ENCODE measurements at regions not wholly inside any gene's neighbourhood (a gene's known extent, or its start where the extent isn't known, plus 50 kb on each side); places are given as distances from the start of the nearest gene placed in this dataset.

DNA sequence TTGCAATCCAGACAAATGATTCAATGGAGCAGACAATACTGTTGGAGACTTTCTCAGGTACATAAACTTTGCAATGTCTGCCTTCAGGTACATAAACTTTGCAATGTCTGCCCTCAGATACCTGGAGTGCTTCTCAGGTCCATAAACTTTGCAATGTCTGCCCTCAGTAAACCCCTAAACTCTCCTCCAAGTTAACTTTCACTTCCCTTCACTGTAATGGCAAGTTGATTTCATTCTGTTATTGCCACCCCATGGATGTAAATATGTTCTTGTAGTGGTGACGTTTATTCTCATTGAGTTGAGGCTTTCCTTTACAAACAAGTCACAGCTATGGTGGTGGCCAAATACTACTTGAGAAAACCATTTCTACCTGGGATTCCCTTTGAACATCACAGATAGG, 338.8 kb downstream of the EPM2A start:
- Mint-ChIP-seq H3K4me3 (ENCODE audit: unreplicated experiment) (no peak overlapping the region), H3K4me1 (ENCODE audit: low read depth, unreplicated experiment) (peaks cover 2% of the 10 kb centered on the region), H3K27me3 (ENCODE audit: unreplicated experiment) (no peaks in the 10 kb centered on the region), H3K36me3 (ENCODE audit: unreplicated experiment) (no peaks in the 10 kb centered on the region), H3K27ac (ENCODE audit: unreplicated experiment) (no peak overlapping the region), H3K9me3 (ENCODE audit: unreplicated experiment) (no peaks in the 10 kb centered on the region)
- no peak for DNase-seq
- TF ChIP-seq CTCF (IDR thresholded peaks at IDR 0.05; ENCODE audit: partially characterized antibody, unreplicated experiment): no peak

GRCh38 chr6:145400508-145400907, 334.8 kb downstream of the EPM2A start:
- no peak overlapping the region for H3K27ac Mint-ChIP-seq (ENCODE audit: unreplicated experiment)
- H3K4me1 Mint-ChIP-seq (ENCODE audit: low read depth, unreplicated experiment): peaks cover 2% of the 10 kb centered on the region
- H3K9me3 Mint-ChIP-seq (ENCODE audit: unreplicated experiment): no peaks in the 10 kb centered on the region

GRCh38 chr6:145405006-145405551, 330.2 kb downstream of the EPM2A start:
- Mint-ChIP-seq H3K9me3 (ENCODE audit: unreplicated experiment) (peaks cover 2% of the 10 kb centered on the region), H3K27me3 (ENCODE audit: unreplicated experiment) (no peaks in the 10 kb centered on the region), H3K4me1 (ENCODE audit: low read depth, unreplicated experiment) (peaks cover 18% of the 10 kb centered on the region), H3K4me3 (ENCODE audit: unreplicated experiment) (no peak overlapping the region), H3K27ac (ENCODE audit: unreplicated experiment) (no peak overlapping the region), H3K36me3 (ENCODE audit: unreplicated experiment) (no peaks in the 10 kb centered on the region)
- no peak for DNase-seq
- no peak for TF ChIP-seq CTCF (IDR thresholded peaks at IDR 0.05; ENCODE audit: partially characterized antibody, unreplicated experiment)

More at GRCh38 chr6:145400508-145400907, 334.8 kb downstream of the EPM2A start:
- H3K36me3 Mint-ChIP-seq (ENCODE audit: unreplicated experiment): no peaks in the 10 kb centered on the region
- TF ChIP-seq CTCF (IDR thresholded peaks at IDR 0.05; ENCODE audit: partially characterized antibody, unreplicated experiment): no peak
- H3K4me3 Mint-ChIP-seq (ENCODE audit: unreplicated experiment): no peak overlapping the region
- no peak for DNase-seq
- H3K27me3 Mint-ChIP-seq (ENCODE audit: unreplicated experiment): no peaks in the 10 kb centered on the region

- Mint-ChIP-seq H3K4me3 (ENCODE audit: unreplicated experiment) (no peak overlapping the region), H3K4me1 (ENCODE audit: low read depth, unreplicated experiment) (peaks cover 15% of the 10 kb centered on the region), H3K36me3 (ENCODE audit: unreplicated experiment) (no peaks in the 10 kb centered on the region), H3K9me3 (ENCODE audit: unreplicated experiment) (peaks cover 2% of the 10 kb centered on the region), H3K27me3 (ENCODE audit: unreplicated experiment) (no peaks in the 10 kb centered on the region), H3K27ac (ENCODE audit: unreplicated experiment) (no peak overlapping the region)
- no peak for DNase-seq
- TF ChIP-seq CTCF (IDR thresholded peaks at IDR 0.05; ENCODE audit: partially characterized antibody, unreplicated experiment): no peak
Observed at GRCh38 chr6:145406783-145407182, 328.5 kb downstream of the EPM2A start.

- no peak for TF ChIP-seq CTCF (IDR thresholded peaks at IDR 0.05; ENCODE audit: partially characterized antibody, unreplicated experiment)
- Mint-ChIP-seq H3K9me3 (ENCODE audit: unreplicated experiment) (no peaks in the 10 kb centered on the region), H3K4me3 (ENCODE audit: unreplicated experiment) (no peak overlapping the region), H3K27ac (ENCODE audit: unreplicated experiment) (no peak overlapping the region), H3K4me1 (ENCODE audit: low read depth, unreplicated experiment) (no peaks in the 10 kb centered on the region), H3K27me3 (ENCODE audit: unreplicated experiment) (no peaks in the 10 kb centered on the region), H3K36me3 (ENCODE audit: unreplicated experiment) (no peaks in the 10 kb centered on the region)
- no peak for DNase-seq
Observed at GRCh38 chr6:145415616-145416015, 319.7 kb downstream of the EPM2A start.
